ENCODE measurements at regions not wholly inside any gene's neighbourhood (a gene's known extent, or its start where the extent isn't known, plus 50 kb on each side); places are given as distances from the start of the nearest gene placed in this dataset.
"Not testable (repeated sequence)": the region's sequence is repeated elsewhere in the genome, so short reads cannot be mapped to it uniquely, and the experiment has no call there.

DNA sequence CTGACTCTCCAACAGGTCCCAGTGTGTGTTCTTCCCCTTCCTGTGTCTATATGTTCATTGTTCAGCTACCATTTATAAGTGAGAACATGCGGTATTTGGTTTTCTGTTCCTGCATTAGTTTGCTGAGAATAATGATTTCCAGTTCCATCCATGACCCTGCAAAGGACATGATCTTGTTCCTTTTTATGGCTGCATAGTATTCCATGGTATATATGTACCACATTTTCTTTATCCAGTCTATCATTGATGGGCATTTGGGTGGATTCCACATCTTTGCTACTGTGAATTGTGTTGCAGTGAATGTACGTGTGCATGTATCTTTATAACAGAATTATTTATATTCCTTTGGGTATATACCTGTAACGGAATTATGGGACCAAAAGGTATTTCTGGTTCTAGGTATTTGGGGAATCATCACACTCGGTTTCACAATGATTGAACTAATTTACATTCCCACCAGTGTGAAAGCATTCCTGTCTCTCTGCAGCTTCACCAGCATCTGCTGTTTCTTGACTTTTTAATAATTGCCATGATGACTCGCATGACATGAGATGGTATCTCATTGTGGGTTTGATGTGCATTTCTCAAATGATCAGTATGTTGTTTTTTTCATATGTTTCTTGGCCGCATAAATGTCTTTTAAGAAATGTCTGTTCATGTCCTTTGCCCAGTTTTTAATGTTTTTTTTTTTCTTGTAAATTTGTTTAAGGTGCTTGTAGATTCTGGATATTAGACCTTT, 60.2 kb downstream of the LSMEM1 start:
- DNase-seq = no peak

DNA sequence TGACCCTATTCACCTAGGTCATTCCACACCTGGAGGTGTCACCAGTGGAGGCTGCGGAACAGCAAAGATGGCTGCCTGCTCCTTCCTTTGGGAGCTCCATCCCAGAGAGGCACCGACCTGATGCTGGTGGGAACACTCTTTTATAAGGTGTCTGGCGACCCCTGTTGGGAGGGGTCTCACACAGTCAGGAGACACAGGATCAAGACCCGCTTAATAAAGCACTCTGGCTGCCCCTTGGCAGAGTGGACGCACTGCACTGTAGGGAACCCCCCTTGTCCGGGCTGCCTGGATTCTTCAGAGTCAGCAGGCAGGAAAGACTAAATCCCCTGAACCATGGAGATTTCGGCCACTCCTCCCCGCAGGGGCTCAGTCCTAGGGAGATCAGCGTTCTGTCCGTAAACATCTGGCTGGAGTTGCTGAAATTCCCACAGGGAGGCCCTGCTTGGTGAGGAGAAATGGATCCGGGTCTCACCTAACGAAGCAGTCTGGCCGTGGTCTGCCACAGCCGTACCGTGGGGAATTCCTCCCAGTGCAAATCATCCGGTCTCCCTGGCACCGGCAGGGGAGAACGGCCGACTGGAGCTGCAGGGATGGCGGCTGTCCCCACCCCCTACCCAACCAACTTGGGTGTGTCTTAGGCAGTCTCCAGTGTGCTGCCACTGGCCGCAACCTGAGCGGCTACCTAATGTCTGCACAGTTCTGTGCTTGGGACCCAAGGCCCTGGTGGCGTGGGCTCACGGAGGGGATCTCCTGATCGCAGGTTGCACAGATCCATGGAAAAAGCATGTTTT, 66.1 kb downstream of the LSMEM1 start:
- no peak for DNase-seq

DNA sequence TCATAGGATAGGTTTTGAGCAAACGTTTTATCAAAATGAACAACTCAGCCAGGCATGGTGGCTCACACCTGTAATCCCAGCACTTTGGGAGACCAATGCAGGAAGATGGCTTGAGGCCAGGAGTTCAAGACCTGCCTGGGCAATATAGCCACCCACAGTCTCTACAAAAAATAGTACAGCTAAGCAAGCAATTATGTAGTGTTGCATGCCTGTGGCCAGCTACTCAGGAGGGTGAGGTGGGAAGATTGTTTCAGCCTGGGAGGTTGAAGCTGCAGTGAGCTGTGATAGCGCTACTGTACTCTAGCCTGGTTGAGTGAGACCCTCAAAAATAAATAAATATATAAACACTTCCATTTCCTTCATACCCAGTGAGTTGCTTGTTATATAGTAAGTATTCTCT, 67.1 kb downstream of the LSMEM1 start:
- no peak for DNase-seq

DNA sequence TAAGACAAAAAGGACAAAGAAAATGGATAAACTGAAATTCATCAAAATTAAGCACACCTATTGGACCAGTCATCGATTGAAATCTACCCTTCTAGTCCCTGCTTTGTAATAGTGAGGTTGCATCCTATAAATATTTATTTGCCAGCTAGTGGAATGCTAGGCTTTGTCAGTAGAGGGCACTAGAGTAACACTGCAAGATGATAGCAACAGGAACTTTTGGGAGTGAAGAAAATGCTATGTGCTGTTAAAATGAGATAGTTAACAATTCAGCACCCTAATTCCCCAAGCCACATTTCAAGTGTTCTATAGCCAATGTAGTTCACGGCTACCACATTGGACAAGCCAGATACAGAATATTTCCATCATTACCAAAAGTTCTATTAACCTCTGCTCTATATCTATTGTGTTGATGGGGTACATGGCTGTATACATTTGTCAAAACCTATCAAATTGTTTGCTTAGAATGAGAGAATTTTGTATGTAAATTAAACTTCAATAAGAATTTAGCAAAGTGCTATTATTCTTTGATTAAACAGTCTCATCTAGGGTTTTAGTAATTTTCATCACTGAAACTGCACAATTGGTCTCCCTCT, 69.8 kb downstream of the LSMEM1 start:
- DNase-seq = peak; percentile 14

DNA sequence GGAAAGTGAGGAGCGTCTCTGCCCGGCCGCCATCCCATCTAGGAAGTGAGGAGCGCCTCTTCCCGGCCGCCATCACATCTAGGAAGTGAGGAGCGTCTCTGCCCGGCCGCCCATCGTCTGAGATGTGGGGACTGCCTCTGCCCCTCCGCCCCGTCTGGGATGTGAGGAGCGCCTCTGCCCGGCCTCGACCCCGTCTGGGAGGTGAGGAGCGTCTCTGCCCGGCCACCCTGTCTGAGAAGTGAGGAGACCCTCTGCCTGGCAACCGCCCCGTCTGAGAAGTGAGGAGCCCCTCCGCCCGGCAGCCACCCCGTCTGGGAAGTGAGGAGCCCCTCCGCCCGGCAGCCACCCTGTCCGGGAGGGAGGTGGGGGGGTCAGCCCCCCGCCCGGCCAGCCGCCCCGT, 70.7 kb downstream of the LSMEM1 start:
- DNase-seq = not testable (repeated sequence)

DNA sequence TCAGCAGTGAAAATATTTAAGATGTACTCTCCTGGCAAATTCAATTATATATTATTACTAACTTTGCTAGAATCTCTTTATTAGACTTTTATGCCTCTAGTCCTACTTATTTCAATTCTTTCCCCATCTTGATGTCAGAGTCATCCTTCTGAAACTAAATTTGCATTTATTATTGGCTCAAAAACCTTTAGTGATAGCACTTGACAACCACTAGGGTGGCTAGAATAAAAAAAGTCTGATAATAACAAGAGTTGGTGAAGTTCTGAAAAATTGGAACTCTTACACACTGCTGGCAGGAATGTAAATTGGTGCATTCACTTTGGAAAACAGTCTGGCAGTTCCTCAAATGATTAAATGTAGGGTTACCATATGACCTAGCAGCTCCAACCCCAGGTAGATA, 73.8 kb downstream of the LSMEM1 start:
- DNase-seq = no peak

DNA sequence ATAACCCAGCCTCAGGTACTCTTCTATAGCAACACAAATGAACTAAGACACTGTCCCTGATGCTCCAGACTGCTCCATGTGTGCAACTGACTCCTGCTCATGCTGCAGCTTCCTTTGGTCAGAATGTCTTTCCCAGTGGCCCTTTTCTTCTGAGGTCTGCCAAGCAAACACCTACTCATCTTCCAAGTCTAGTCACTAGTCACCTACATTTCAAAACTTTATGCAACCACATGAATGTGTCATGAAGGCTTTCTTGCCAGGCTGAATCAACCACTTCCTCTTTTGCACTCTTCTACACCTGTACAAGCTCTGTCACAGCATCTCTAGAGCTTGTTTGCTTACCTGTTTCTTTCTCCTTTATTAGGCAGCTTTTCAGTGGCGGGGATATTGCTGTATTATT, 75.8 kb downstream of the LSMEM1 start:
- DNase-seq = no peak

DNA sequence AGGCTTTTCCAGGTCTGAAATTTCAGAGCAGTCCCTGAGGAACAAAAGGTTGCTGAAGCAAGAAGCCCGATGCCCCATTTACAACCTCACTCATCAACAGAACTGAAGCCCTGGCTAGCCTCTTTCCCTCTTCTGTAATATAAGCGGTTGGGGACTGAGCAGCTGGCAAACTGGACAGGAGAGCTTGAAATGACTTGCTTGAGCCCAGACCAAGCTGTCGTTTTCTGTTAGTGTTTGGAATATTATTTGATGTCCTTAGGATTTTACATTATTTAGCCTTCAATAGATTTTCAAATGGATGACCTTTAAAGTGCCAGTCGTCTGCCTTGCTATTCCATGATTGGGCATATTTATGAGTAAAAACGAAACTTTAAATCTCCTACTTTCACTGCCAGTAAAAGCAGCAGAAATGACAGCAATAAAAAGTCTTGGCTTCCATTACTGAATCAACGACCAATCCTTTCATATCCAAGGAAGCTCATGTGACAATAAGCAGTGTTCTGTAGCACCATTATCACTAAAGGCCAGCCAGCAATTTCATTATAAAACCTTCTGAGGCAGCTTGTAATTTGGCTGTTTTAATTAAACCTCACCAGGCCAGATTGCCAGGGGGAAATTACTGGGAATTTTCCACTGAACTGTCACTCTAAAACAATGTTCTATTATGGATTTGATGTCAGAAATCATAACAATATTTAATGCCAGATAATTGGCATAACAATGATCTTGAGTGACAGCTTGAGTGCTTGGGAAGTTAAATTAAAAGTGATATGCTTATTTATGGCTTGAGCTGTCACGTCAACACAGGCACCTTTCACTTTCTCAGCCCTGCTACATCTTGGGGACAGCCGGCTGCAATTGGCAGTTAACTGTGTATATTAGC, 85.9 kb downstream of the LSMEM1 start:
- DNase-seq = no peak

DNA sequence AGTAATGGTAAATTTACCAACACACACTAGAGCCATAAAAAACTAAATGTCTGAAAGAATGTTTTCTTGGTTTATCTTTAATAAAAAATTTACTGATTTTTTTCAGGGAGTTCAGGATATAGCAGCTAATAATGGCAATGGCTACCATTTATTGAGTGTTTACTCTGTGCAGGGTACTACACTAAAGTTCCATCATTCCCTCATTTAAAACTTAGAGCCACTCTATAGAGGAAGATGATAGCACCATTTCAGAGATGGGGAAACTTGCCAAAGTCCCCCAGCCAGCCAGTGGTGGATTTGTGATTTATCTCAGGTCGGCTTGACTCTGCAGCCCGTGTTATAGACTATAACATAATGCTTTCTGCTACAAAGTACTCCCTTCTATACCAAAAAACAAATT, 86.6 kb downstream of the LSMEM1 start:
- DNase-seq = no peak

DNA sequence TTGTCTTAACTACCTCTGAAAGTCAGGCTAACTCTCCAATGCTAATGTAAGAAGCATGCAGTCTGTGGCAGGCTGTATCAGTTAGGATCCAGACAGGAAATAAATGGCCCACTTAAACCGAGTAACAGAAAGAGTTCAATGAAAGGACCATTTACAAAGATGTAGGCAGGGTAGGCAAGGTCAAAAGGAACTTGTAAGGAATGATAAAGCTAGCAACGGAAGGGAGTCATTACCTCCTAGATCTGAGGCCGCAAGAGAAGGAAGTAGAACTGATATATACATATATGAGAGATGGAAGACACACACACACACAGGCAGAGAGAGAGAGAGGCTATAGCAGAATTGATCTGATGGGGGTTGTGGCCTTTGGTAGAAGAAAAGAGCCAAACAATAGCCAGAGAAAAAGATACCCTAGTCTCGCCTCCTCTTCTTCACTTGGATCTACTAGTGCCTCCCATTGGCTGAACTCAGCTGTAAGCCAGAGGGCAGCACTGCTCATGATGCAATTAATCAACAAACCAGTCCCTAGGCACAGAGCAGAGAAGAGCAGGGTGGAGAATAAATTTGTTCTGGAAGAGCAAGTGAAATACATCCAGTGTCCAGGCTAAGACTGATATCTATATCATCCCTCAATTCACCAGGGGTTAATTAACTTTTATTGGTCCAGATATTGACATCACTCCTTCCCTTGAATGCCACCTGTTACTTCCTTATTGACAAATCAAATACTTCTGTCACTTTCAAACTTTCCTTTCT, 91.2 kb downstream of the LSMEM1 start:
- DNase-seq = no peak

DNA sequence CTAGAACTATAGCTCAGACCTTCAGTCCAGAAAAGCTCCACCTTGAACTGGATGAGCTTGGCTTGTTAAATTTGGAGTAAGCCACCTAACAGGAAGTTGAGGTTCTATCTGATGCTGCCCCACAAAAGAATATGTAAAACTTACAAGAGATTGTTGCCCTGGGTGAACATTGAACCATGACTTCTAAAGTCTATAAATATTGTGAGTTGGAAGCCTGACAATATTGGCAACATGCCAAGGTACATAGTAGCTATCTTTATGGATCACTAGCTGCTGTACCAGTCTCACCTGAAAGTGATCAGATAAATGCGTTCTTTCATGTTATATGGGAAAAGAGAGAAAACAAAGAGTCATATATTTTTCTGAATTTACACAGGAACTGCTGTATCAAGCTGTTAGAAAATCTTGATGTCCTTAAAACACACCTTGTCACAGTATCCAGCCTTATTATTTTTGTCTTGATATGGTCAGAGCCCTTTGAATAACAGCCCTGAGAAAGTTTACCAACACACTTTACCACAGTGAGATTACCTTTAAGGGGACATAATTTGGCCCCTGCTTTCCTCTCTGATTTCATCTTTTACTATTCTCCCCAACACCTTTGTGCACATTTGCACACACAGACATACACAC, 92.0 kb downstream of the LSMEM1 start:
- DNase-seq = no peak

DNA sequence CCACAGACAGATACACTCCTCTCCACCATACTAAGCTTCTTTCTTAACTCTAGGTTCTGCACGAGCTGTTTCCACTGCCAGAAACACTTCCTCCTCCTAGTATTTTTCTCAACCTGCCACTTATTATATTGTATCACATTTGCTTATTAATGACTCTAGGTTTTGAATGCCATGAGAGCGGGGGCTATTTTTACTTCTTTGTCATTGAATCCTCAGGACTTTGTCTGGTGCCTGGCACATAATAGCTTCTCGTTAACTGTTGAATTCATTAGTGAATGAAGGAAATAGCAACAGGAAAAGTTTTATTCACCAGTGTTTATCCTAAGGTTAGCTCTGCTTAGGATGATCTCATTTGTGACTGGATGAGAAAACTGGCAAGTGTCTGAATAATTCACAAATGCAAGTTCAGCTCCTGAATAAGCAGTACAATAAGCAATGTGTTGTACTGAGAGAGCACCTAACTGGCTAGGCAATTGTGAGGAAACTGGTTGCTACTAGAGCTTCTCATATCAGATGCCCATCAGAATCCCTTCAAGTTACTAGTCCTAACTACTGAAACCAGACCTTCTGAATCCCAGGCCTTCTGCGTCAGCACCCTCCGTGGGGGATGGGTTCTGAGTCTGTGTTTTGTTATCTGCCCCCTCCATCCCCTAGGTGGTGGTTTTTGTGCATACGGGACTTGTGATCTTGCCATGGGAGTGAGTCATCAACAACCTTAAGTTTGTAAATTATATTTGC, 92.7 kb downstream of the LSMEM1 start:
- DNase-seq = no peak

DNA sequence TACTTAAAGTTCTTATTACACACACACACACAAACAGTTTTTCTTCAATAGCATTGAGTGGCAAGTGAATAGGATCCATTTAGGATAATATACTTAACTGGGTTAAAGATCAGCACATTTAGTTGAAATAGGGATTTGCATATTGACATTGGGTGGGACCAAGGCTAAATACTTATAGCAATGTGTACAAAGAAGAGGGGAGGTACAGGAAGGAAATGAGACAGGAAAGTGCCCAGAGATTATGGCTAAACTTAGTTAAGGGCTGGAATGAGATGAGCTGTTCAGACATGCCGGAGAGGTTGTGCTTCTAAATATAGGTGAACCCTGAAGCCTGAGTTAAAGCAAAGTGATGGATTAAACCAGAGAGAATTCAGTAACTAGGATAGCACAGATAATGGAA, 95.1 kb downstream of the LSMEM1 start:
- no peak for DNase-seq

DNA sequence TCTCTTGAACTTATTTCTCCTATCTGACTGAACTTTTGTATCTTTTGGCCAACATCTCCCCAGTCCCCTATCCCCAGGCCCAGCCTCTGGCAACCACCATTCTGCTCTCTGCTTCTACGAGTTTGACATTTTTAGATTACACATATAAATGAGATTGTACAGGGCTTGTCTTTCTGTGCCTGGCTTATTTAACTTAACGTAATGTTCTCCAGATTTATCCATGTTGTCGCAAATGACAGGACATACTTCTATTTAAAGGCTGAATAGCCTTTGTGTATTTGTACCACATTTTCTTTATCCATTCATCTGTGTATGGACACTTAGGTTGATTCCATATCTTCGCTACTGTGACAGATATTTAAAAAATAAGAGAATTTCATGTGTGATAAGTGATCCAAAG, 98.6 kb downstream of the LSMEM1 start:
- no peak for DNase-seq

DNA sequence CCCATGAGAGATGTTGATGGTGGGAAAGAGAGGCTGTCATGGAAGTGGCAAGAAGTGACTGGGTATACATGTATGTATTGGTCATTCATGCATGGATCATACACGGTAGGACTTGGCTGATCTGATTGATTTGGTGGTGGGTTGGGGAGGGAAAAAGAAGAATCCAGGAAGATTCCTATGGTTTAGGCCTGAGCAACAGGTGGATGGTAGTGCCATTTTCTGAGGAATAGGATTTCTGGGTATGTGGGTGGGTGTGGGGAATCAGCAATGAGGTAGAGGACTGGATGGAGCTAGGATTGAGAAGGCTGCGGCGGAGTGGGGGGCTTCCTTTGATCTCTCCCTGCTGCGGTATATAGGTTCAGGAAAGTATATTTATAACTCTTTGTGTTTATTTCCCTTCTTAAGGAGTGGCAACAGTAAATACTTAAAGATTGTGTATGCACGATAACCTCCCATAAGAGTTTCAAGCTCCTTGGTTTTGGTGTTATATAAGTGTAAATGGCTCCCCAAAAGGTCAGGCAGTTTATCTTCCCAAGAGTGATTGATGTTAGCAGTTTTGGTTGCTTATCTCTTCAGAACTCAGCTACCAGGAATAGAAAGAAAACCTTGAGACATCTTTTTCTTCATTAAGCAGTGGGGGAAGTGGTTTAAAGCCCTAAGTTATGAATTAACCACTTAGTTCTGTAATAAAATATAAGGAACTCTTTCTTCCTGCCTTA, 100.1 kb downstream of the LSMEM1 start:
- no peak for DNase-seq

DNA sequence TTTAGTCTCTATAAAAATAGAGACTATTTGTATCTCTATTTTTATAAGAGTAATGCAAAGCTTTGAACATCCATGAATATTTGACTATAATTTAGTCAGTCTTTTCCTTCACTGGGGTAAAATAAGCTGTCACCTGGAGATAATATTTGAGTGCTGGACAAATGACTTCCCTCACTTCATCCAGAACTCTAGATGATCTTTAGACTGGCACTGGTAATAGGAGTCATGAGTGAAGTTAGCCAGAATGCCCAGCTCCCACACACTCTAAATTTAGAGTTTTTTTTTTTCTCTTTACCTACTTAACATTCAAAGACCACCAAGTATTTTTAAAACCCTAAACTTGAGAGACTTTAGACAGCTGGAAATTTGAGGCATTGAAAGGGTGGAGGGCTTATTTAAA, 100.7 kb downstream of the LSMEM1 start:
- no peak for DNase-seq

DNA sequence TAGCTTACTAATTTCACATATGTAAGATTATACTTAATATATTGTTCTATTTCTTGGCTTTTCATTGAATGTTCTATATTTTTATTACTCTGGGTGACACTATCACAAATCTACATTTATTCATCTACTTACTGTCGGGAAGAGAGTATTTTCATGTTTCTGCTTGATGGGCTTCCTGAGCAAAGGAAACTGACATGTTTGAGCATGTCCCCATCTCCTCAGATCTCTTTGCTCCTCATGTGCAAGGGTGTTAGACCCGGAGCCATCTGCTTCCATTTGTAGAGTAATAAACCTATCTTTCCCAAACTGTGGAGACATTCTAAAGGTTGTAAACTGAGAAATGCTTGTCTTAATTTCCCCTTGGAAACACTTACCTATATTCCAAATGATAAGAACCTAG, 103.5 kb downstream of the LSMEM1 start:
- DNase-seq = no peak

DNA sequence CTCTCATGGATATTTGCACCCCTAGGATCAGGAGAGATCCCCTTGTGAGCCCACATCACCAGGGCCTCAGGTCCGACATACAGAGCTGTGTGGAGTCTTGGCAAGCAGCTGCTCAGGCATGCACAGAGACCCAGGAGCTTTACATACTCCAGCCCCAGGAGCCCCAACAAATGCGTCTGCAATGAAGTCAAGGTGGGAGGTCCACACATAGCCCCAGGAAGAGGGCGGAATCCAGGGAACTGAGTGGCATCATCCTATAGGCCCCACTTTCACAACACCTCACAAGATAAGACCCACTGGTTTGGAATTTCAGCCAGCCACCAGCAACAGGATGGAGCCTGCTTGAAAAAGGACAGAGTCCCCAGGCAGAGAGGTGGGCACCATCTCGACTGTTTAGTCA, 106.7 kb downstream of the LSMEM1 start:
- DNase-seq = no peak

DNA sequence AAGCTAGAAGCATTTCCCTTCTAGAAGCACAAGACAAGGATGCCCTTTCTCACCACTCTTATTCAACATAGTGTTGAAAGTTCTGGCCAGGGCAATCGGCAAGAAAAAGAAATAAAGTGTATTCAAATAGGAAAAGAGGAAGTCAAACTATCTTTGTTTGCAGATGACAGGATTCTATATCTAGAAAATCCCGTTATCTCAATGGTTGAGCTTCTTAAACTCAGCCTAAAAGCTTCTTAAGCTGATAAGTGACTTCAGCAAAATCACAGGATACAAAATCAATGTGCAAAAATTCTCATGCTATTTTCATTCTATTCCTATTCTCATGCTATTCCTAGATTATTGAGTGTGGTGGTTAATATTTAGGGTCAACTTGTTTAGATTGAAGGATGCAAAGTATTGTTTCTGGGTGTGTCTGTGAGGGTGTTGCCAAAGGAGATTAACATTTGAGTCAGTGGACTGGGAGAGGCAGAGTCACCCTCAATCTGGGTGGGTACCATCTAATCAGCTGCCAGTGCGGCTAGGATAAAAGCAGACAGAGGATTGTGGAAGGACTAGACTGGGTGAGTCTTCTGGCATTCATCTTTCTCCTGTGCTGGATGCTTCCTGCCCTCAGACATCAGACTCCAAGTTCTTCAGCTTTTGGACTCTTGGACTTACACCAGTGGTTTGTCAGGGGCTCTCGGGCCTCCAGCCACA, 111.9 kb downstream of the LSMEM1 start:
- not testable (repeated sequence) for DNase-seq

DNA sequence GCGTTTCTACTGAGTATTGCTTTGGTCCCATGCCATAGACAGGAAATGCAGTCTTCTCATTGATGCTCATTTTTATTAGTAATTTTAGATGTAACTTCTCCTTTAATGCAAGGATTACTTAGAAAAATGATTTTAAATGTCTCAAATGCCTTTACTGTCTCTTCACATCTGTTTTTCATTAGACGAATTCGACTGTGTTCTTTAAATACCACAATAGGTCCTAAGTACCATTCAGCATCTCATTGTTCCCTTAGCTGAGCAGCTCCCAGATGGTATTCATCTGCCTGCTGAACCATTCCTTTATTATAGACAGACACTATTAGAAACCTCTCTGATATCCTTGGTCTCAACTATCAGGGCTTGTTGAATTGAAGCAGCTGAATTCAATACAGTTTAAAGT, 113.6 kb downstream of the LSMEM1 start:
- DNase-seq = peak; percentile 2
